ENCODE measurements at regions not wholly inside any gene's neighbourhood (a gene's known extent, or its start where the extent isn't known, plus 50 kb on each side); places are given as distances from the start of the nearest gene placed in this dataset.

GRCh38 chr5:165108809-165109208 lies 1603.4 kb downstream of the MAT2B start:
- H3K27me3 Mint-ChIP-seq, result no peaks in the 10 kb centered on the region
- no peak overlapping the region for H3K4me3 ChIP-seq (ENCODE audit: low read length in 2 of 2)
- no peaks in the 10 kb centered on the region for H3K36me3 Mint-ChIP-seq
- no peak overlapping the region for H3K27ac ChIP-seq (ENCODE audit: low read depth, low read length)
- ChIA-PET POLR2A (ENCODE audit: partially characterized antibody) (no interaction called here), CTCF (ENCODE audit: partially characterized antibody) (no interaction called here)
- no peaks in the 10 kb centered on the region for H3K36me3 ChIP-seq (ENCODE audit: insufficient read depth, low read length)
- H3K9me3 Mint-ChIP-seq, result peaks cover 0 to 13% (median 5%) of the 10 kb centered on the region in 8 donors
- H3K9me3 ChIP-seq (ENCODE audit: control insufficient read depth in 1 of 2, low read length in 2 of 2), result no peaks in the 10 kb centered on the region
- no peak overlapping the region for H3K27ac Mint-ChIP-seq
- no peaks in the 10 kb centered on the region for H3K4me1 Mint-ChIP-seq
- no peak overlapping the region for H3K4me3 Mint-ChIP-seq
- DNase-seq, result no peak
- no peaks in the 10 kb centered on the region for H3K27me3 ChIP-seq (ENCODE audit: insufficient read depth, low read length)
- no peaks in the 10 kb centered on the region for H3K4me1 ChIP-seq (ENCODE audit: insufficient read depth, low read length)
- intact Hi-C loops (cut with micrococcal nuclease), result no loop called here

GRCh38 chr5:165119175-165119574 lies 1613.8 kb downstream of the MAT2B start:
- no peak overlapping the region for H3K27ac Mint-ChIP-seq
- ChIA-PET POLR2A (ENCODE audit: partially characterized antibody) (no interaction called here), CTCF (ENCODE audit: partially characterized antibody) (no interaction called here)
- no peaks in the 10 kb centered on the region for H3K36me3 ChIP-seq (ENCODE audit: insufficient read depth, low read length)
- no peak overlapping the region for H3K4me3 Mint-ChIP-seq
- peaks cover 0 to 12% (median 3%) of the 10 kb centered on the region in 8 donors for H3K9me3 Mint-ChIP-seq
- no peak overlapping the region for H3K27ac ChIP-seq (ENCODE audit: low read depth, low read length)
- no peaks in the 10 kb centered on the region for H3K4me1 ChIP-seq (ENCODE audit: insufficient read depth, low read length)
- H3K4me1 Mint-ChIP-seq, result no peaks in the 10 kb centered on the region
- no peak for DNase-seq
- intact Hi-C loops (cut with micrococcal nuclease), result no loop called here
- no peaks in the 10 kb centered on the region for H3K36me3 Mint-ChIP-seq
- no peaks in the 10 kb centered on the region for H3K9me3 ChIP-seq (ENCODE audit: control insufficient read depth in 1 of 2, low read length in 2 of 2)
- H3K4me3 ChIP-seq (ENCODE audit: low read length in 2 of 2), result no peak overlapping the region
- no peaks in the 10 kb centered on the region for H3K27me3 Mint-ChIP-seq
- H3K27me3 ChIP-seq (ENCODE audit: insufficient read depth, low read length), result no peaks in the 10 kb centered on the region

- Histone ChIP-seq H3K36me3 (ENCODE audit: insufficient read depth, low read length) (no peaks in the 10 kb centered on the region), H3K4me1 (ENCODE audit: insufficient read depth, low read length) (no peaks in the 10 kb centered on the region), H3K9me3 (ENCODE audit: control insufficient read depth in 1 of 2, low read length in 2 of 2) (no peaks in the 10 kb centered on the region), H3K27ac (ENCODE audit: low read depth, low read length) (no peak overlapping the region), H3K4me3 (ENCODE audit: low read length in 2 of 2) (no peak overlapping the region), H3K27me3 (ENCODE audit: insufficient read depth, low read length) (no peaks in the 10 kb centered on the region)
- Mint-ChIP-seq H3K27ac (no peak overlapping the region), H3K9me3 (peaks cover 0 to 9% (median 5%) of the 10 kb centered on the region in 8 donors), H3K27me3 (no peaks in the 10 kb centered on the region), H3K4me3 (no peak overlapping the region), H3K36me3 (no peaks in the 10 kb centered on the region), H3K4me1 (no peaks in the 10 kb centered on the region)
- ChIA-PET POLR2A (ENCODE audit: partially characterized antibody) (no interaction called here), CTCF (ENCODE audit: partially characterized antibody) (no interaction called here)
- intact Hi-C loops (cut with micrococcal nuclease), result no loop called here
- no peak for DNase-seq
Observed at GRCh38 chr5:165126598-165126997, 1621.2 kb downstream of the MAT2B start.

GRCh38 chr5:165127941-165128340 lies 1622.5 kb downstream of the MAT2B start:
- POLR2A ChIA-PET (ENCODE audit: partially characterized antibody), result no interaction called here

GRCh38 chr5:165130656-165131055 lies 1625.2 kb downstream of the MAT2B start:
- intact Hi-C loops (cut with micrococcal nuclease), result no loop called here
- Mint-ChIP-seq H3K4me1 (no peaks in the 10 kb centered on the region), H3K9me3 (peaks cover 0 to 9% (median 2%) of the 10 kb centered on the region in 8 donors), H3K27ac (no peak overlapping the region), H3K4me3 (no peak overlapping the region), H3K36me3 (no peaks in the 10 kb centered on the region), H3K27me3 (no peaks in the 10 kb centered on the region)
- H3K4me3 ChIP-seq (ENCODE audit: low read length in 2 of 2), result no peak overlapping the region
- H3K4me1 ChIP-seq (ENCODE audit: insufficient read depth, low read length), result no peaks in the 10 kb centered on the region
- no peaks in the 10 kb centered on the region for H3K9me3 ChIP-seq (ENCODE audit: control insufficient read depth in 1 of 2, low read length in 2 of 2)
- CTCF ChIA-PET (ENCODE audit: partially characterized antibody), result no interaction called here
- no peak for DNase-seq
- no peaks in the 10 kb centered on the region for H3K36me3 ChIP-seq (ENCODE audit: insufficient read depth, low read length)
- no peaks in the 10 kb centered on the region for H3K27me3 ChIP-seq (ENCODE audit: insufficient read depth, low read length)
- H3K27ac ChIP-seq (ENCODE audit: low read depth, low read length), result no peak overlapping the region
- POLR2A ChIA-PET (ENCODE audit: partially characterized antibody), result no interaction called here

More at GRCh38 chr5:165127941-165128340, 1622.5 kb downstream of the MAT2B start:
- H3K27me3 Mint-ChIP-seq, result no peaks in the 10 kb centered on the region
- no peaks in the 10 kb centered on the region for H3K36me3 ChIP-seq (ENCODE audit: insufficient read depth, low read length)
- H3K4me3 ChIP-seq (ENCODE audit: low read length in 2 of 2), result no peak overlapping the region
- no peak for DNase-seq
- no peak overlapping the region for H3K27ac ChIP-seq (ENCODE audit: low read depth, low read length)
- CTCF ChIA-PET (ENCODE audit: partially characterized antibody), result interaction anchor here (0.7 kb wide), 1 partner anchor 19 kb away, joined by 3 read pairs; no protein-coding TSS in a partner anchor
- intact Hi-C loops (cut with micrococcal nuclease), result no loop called here
- H3K27me3 ChIP-seq (ENCODE audit: insufficient read depth, low read length), result no peaks in the 10 kb centered on the region
- H3K4me1 Mint-ChIP-seq, result no peaks in the 10 kb centered on the region
- no peaks in the 10 kb centered on the region for H3K36me3 Mint-ChIP-seq
- H3K27ac Mint-ChIP-seq, result no peak overlapping the region
- H3K4me1 ChIP-seq (ENCODE audit: insufficient read depth, low read length), result no peaks in the 10 kb centered on the region
- H3K9me3 Mint-ChIP-seq, result peaks cover 0 to 9% (median 6%) of the 10 kb centered on the region in 8 donors
- H3K4me3 Mint-ChIP-seq, result no peak overlapping the region
- no peaks in the 10 kb centered on the region for H3K9me3 ChIP-seq (ENCODE audit: control insufficient read depth in 1 of 2, low read length in 2 of 2)

DNA sequence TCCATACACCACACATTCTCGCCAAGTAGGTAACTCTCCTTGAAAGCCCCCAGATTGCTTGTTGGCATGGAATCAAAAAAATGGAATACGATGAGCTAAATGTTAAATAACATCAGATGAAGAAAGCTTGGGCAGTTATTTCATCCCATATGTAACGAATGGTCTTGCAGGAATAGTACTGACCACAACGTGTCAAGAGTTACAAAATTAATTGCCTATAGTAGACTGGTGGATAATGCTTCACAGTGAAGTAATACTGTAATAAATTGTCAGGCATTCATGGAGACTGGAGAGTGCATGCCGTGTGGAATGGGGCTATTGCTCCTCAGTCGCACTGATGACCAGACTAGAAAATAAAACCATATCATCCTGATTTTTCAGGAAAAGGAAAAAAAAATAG lies 1628.7 kb downstream of the MAT2B start:
- Mint-ChIP-seq H3K4me1 (no peaks in the 10 kb centered on the region), H3K36me3 (no peaks in the 10 kb centered on the region), H3K9me3 (peaks cover 0 to 9% (median 5%) of the 10 kb centered on the region in 8 donors), H3K27me3 (no peaks in the 10 kb centered on the region), H3K4me3 (no peak overlapping the region), H3K27ac (no peak overlapping the region)
- Histone ChIP-seq H3K4me3 (ENCODE audit: low read length in 2 of 2) (no peak overlapping the region), H3K9me3 (ENCODE audit: control insufficient read depth in 1 of 2, low read length in 2 of 2) (no peaks in the 10 kb centered on the region), H3K27me3 (ENCODE audit: insufficient read depth, low read length) (no peaks in the 10 kb centered on the region), H3K27ac (ENCODE audit: low read depth, low read length) (no peak overlapping the region), H3K36me3 (ENCODE audit: insufficient read depth, low read length) (no peaks in the 10 kb centered on the region), H3K4me1 (ENCODE audit: insufficient read depth, low read length) (no peaks in the 10 kb centered on the region)
- intact Hi-C loops (cut with micrococcal nuclease), result no loop called here
- ChIA-PET POLR2A (ENCODE audit: partially characterized antibody) (no interaction called here), CTCF (ENCODE audit: partially characterized antibody) (no interaction called here)
- DNase-seq, result no peak

- no peaks in the 10 kb centered on the region for H3K27me3 Mint-ChIP-seq
- no peaks in the 10 kb centered on the region for H3K4me1 Mint-ChIP-seq
- H3K4me3 ChIP-seq (ENCODE audit: low read length in 2 of 2), result no peak overlapping the region
- CTCF ChIA-PET (ENCODE audit: partially characterized antibody), result no interaction called here
- intact Hi-C loops (cut with micrococcal nuclease), result no loop called here
- peaks cover 0 to 7% (median 5%) of the 10 kb centered on the region in 8 donors for H3K9me3 Mint-ChIP-seq
- H3K36me3 Mint-ChIP-seq, result no peaks in the 10 kb centered on the region
- H3K27me3 ChIP-seq (ENCODE audit: insufficient read depth, low read length), result no peaks in the 10 kb centered on the region
- no peaks in the 10 kb centered on the region for H3K36me3 ChIP-seq (ENCODE audit: insufficient read depth, low read length)
- H3K4me3 Mint-ChIP-seq, result no peak overlapping the region
- no peak for DNase-seq
- no peaks in the 10 kb centered on the region for H3K4me1 ChIP-seq (ENCODE audit: insufficient read depth, low read length)
- POLR2A ChIA-PET (ENCODE audit: partially characterized antibody), result no interaction called here
- no peak overlapping the region for H3K27ac ChIP-seq (ENCODE audit: low read depth, low read length)
- no peaks in the 10 kb centered on the region for H3K9me3 ChIP-seq (ENCODE audit: control insufficient read depth in 1 of 2, low read length in 2 of 2)
- no peak overlapping the region for H3K27ac Mint-ChIP-seq
Observed at GRCh38 chr5:165135565-165135964, 1630.1 kb downstream of the MAT2B start.

- POLR2A ChIA-PET (ENCODE audit: partially characterized antibody), result no interaction called here
- H3K27me3 ChIP-seq (ENCODE audit: insufficient read depth, low read length), result no peaks in the 10 kb centered on the region
Observed at GRCh38 chr5:165137701-165138100, 1632.3 kb downstream of the MAT2B start.

More at GRCh38 chr5:165137701-165138100, 1632.3 kb downstream of the MAT2B start:
- no peak overlapping the region for H3K27ac ChIP-seq (ENCODE audit: low read depth, low read length)
- H3K36me3 Mint-ChIP-seq, result no peaks in the 10 kb centered on the region
- no peaks in the 10 kb centered on the region for H3K9me3 ChIP-seq (ENCODE audit: control insufficient read depth in 1 of 2, low read length in 2 of 2)
- no peaks in the 10 kb centered on the region for H3K36me3 ChIP-seq (ENCODE audit: insufficient read depth, low read length)
- no peak overlapping the region for H3K4me3 ChIP-seq (ENCODE audit: low read length in 2 of 2)
- no peaks in the 10 kb centered on the region for H3K4me1 ChIP-seq (ENCODE audit: insufficient read depth, low read length)
- no peaks in the 10 kb centered on the region for H3K27me3 Mint-ChIP-seq
- H3K4me1 Mint-ChIP-seq, result no peaks in the 10 kb centered on the region
- intact Hi-C loops (cut with micrococcal nuclease), result no loop called here
- H3K4me3 Mint-ChIP-seq, result no peak overlapping the region
- CTCF ChIA-PET (ENCODE audit: partially characterized antibody), result no interaction called here
- peaks cover 0 to 7% (median 5%) of the 10 kb centered on the region in 8 donors for H3K9me3 Mint-ChIP-seq
- no peak overlapping the region for H3K27ac Mint-ChIP-seq
- no peak for DNase-seq

Data from CD4-positive, alpha-beta memory T cell (primary cell).